ENCODE measurements at regions not wholly inside any gene's neighbourhood (a gene's known extent, or its start where the extent isn't known, plus 50 kb on each side); places are given as distances from the start of the nearest gene placed in this dataset.

DNA sequence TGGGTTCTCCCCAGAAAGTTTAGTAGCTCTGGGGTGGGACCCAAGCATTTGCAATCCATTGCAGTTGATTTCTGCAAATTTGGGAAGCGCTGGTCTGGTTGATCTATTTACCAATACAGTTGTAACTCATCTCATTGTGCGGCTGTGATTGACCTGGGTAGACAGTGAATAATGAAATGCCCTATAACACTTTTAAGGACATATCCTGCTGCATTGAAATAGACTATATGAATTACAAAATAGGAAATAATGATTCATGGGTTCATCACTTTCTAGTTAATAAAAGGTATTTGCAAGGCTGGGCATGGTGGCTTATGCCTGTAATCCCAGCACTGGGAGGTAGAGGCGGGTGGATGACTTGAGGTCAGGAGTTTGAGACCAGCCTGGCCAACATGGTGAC is 59.0 kb upstream of the FARP1 start:
- TF ChIP-seq HMGXB4 (CRISPR knock-in tag; IDR thresholded peaks at IDR 0.05; ENCODE audit: borderline replicate concordance) (no peak), EHF (CRISPR knock-in tag; IDR thresholded peaks at IDR 0.05) (no peak), HDAC2 (IDR thresholded peaks at IDR 0.05) (no peak), JUNB (IDR thresholded peaks at IDR 0.05) (no peak), ZFP36 (IDR thresholded peaks at IDR 0.05; ENCODE audit: borderline replicate concordance, partially characterized antibody) (no peak), KDM5A (IDR thresholded peaks at IDR 0.05) (no peak), HES2 (IDR thresholded peaks at IDR 0.05) (no peak), RCOR1 (IDR thresholded peaks at IDR 0.05; ENCODE audit: low read depth, low read length) (no peak), BHLHE40 (IDR thresholded peaks at IDR 0.05; ENCODE audit: low read depth, low read length) (no peak)
- TF ChIP-seq, protein P1, sequence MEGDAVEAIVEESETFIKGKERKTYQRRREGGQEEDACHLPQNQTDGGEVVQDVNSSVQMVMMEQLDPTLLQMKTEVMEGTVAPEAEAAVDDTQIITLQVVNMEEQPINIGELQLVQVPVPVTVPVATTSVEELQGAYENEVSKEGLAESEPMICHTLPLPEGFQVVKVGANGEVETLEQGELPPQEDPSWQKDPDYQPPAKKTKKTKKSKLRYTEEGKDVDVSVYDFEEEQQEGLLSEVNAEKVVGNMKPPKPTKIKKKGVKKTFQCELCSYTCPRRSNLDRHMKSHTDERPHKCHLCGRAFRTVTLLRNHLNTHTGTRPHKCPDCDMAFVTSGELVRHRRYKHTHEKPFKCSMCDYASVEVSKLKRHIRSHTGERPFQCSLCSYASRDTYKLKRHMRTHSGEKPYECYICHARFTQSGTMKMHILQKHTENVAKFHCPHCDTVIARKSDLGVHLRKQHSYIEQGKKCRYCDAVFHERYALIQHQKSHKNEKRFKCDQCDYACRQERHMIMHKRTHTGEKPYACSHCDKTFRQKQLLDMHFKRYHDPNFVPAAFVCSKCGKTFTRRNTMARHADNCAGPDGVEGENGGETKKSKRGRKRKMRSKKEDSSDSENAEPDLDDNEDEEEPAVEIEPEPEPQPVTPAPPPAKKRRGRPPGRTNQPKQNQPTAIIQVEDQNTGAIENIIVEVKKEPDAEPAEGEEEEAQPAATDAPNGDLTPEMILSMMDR (IDR thresholded peaks at IDR 0.05) = no peak

Data from A549 (cell line).